SK-N-SH (cell line): ENCODE measurements at regions not wholly inside any gene's neighbourhood (a gene's known extent, or its start where the extent isn't known, plus 50 kb on each side); places are given as distances from the start of the nearest gene placed in this dataset.

Experiments
- ELF1 ChIP-seq: IDR thresholded peaks from 2 replicates; pipeline ENCODE4 v1.4.0; 2012
- EP300 ChIP-seq, 2 experiments: IDR thresholded peaks; 2 replicates each; pipeline versions ENCODE4 v1.4.0 to v1.6.1; 2012; ENCODE audit warnings: borderline replicate concordance in 1 of 2, low read depth in 1 of 2, low read length in 1 of 2
- GABPA ChIP-seq: IDR thresholded peaks from 2 replicates; pipeline ENCODE4 v1.4.0; 2012; ENCODE audit warnings: low read depth, mild to moderate bottlenecking
- MXI1 ChIP-seq: IDR thresholded peaks from 2 replicates; pipeline ENCODE4 v1.6.1; 2012; ENCODE audit warnings: mild to moderate bottlenecking, low read depth, low read length, improper control_type of control experiment
- PBX3 ChIP-seq: IDR thresholded peaks from 2 replicates; pipeline ENCODE4; 2012
- POLR2AphosphoS5 ChIP-seq: IDR thresholded peaks from 2 replicates; pipeline ENCODE4 v1.6.1; 2012; ENCODE audit warnings: low read depth, low read length
- RCOR1 ChIP-seq: fragments of 150-350 bp; IDR thresholded peaks from 2 replicates; pipeline ENCODE4 v1.6.1; 2017; ENCODE audit warnings: antibody characterized with exemption, low read length
- REST ChIP-seq: IDR thresholded peaks from 2 replicates; pipeline ENCODE4 v1.6.1; 2012; ENCODE audit warnings: mild to moderate bottlenecking, low read depth, low read length, moderate library complexity
- RFX5 ChIP-seq: IDR thresholded peaks from 2 replicates; pipeline ENCODE4 v1.6.1; 2012; ENCODE audit warnings: mild to moderate bottlenecking, improper control_type of control experiment, low read length
- USF2 ChIP-seq: fragments of 150-350 bp; IDR thresholded peaks from 2 replicates; pipeline ENCODE4 v1.6.1; 2017; ENCODE audit warnings: antibody characterized with exemption, low read length, low read depth, borderline replicate concordance
- TF ChIP-seq, protein P1 (sequence below): fragments of 200-600 bp; sonication (generic); IDR thresholded peaks from 2 replicates; pipeline ENCODE4 v1.6.1; 2017; ENCODE audit warnings: antibody characterized with exemption, mild to moderate bottlenecking, moderate library complexity

- no peak for TF ChIP-seq PBX3
- TF ChIP-seq RCOR1 = no peak
- TF ChIP-seq REST = no peak
- TF ChIP-seq, protein P1, sequence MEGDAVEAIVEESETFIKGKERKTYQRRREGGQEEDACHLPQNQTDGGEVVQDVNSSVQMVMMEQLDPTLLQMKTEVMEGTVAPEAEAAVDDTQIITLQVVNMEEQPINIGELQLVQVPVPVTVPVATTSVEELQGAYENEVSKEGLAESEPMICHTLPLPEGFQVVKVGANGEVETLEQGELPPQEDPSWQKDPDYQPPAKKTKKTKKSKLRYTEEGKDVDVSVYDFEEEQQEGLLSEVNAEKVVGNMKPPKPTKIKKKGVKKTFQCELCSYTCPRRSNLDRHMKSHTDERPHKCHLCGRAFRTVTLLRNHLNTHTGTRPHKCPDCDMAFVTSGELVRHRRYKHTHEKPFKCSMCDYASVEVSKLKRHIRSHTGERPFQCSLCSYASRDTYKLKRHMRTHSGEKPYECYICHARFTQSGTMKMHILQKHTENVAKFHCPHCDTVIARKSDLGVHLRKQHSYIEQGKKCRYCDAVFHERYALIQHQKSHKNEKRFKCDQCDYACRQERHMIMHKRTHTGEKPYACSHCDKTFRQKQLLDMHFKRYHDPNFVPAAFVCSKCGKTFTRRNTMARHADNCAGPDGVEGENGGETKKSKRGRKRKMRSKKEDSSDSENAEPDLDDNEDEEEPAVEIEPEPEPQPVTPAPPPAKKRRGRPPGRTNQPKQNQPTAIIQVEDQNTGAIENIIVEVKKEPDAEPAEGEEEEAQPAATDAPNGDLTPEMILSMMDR = no peak
- no peak for TF ChIP-seq POLR2AphosphoS5
- TF ChIP-seq RFX5 = no peak
- TF ChIP-seq MXI1 = no peak
- no peak for TF ChIP-seq EP300 (IDR thresholded peaks at IDR 0.05; ENCODE audit: borderline replicate concordance in 1 of 2, low read depth in 1 of 2, low read length in 1 of 2)
- TF ChIP-seq GABPA = no peak
- no peak for TF ChIP-seq ELF1
- no peak for TF ChIP-seq USF2
Measured at GRCh38 chr6:147127587-147127986, 76.6 kb upstream of the STXBP5 start.
